ENCODE measurements at regions not wholly inside any gene's neighbourhood (a gene's known extent, or its start where the extent isn't known, plus 50 kb on each side); places are given as distances from the start of the nearest gene placed in this dataset.

- no peak overlapping the region for H3K27ac ChIP-seq (replicated peaks in 1 of 4)
- intact Hi-C loops (cut with DNase I), result no loop called here
- peaks cover 0 to 11% (median 0%) of the 10 kb centered on the region in 4 donors for H3K9me3 ChIP-seq
- no peak for DNase-seq (ENCODE audit: extremely low spot score)
- no peaks in the 10 kb centered on the region for H3K36me3 ChIP-seq
- TF ChIP-seq EP300 (IDR thresholded peaks at IDR 0.05) (no peak), POLR2A (IDR thresholded peaks at IDR 0.05; ENCODE audit: low read depth) (no peak), CTCF (IDR thresholded peaks at IDR 0.05) (no peak), POLR2AphosphoS5 (IDR thresholded peaks at IDR 0.05) (no peak)
- H3K4me1 ChIP-seq, result peaks cover 0 to 14% (median 7%) of the 10 kb centered on the region in 4 donors
- no peak overlapping the region for H3K4me3 ChIP-seq
- H3K27me3 ChIP-seq, result no peaks in the 10 kb centered on the region
- WGBS, result 85% methylated on average over 2 of the region's 2 CpGs
Measured at GRCh38 chr10:61301575-61301974, 151.6 kb downstream of the TMEM26 start.

GRCh38 chr10:61299841-61300240 lies 153.3 kb downstream of the TMEM26 start:
- intact Hi-C loops (cut with DNase I), result loop anchor here (10.0 kb wide), 1 partner anchor 435 kb away; no protein-coding TSS in a partner anchor
- Histone ChIP-seq H3K27ac (replicated peaks in 1 of 4) (no peak overlapping the region), H3K36me3 (no peaks in the 10 kb centered on the region), H3K4me1 (peaks cover 0 to 18% (median 11%) of the 10 kb centered on the region in 4 donors), H3K9me3 (peaks cover 0 to 11% (median 0%) of the 10 kb centered on the region in 4 donors), H3K27me3 (no peaks in the 10 kb centered on the region), H3K4me3 (no peak overlapping the region)
- WGBS, result 78% methylated on average over 3 of the region's 3 CpGs
- TF ChIP-seq EP300 (IDR thresholded peaks at IDR 0.05), result no peak
- no peak for TF ChIP-seq CTCF (IDR thresholded peaks at IDR 0.05)
- no peak for TF ChIP-seq POLR2A (IDR thresholded peaks at IDR 0.05; ENCODE audit: low read depth)
- no peak for TF ChIP-seq POLR2AphosphoS5 (IDR thresholded peaks at IDR 0.05)
- no peak for DNase-seq (ENCODE audit: extremely low spot score)

- peaks cover 0 to 11% (median 0%) of the 10 kb centered on the region in 4 donors for H3K9me3 ChIP-seq
- intact Hi-C loops (cut with DNase I), result loop anchor here (10.0 kb wide), 1 partner anchor 436 kb away; no protein-coding TSS in a partner anchor
- DNase-seq (ENCODE audit: extremely low spot score), result no peak
- TF ChIP-seq EP300 (IDR thresholded peaks at IDR 0.05) (no peak), CTCF (IDR thresholded peaks at IDR 0.05) (no peak), POLR2A (IDR thresholded peaks at IDR 0.05; ENCODE audit: low read depth) (no peak), POLR2AphosphoS5 (IDR thresholded peaks at IDR 0.05) (no peak)
- no peak overlapping the region for H3K27ac ChIP-seq (replicated peaks in 1 of 4)
- 98% methylated on average over 2 of the region's 2 CpGs for WGBS
- H3K4me1 ChIP-seq, result peaks cover 0 to 25% (median 17%) of the 10 kb centered on the region in 4 donors
- no peaks in the 10 kb centered on the region for H3K36me3 ChIP-seq
- no peak overlapping the region for H3K4me3 ChIP-seq
- H3K27me3 ChIP-seq, result no peaks in the 10 kb centered on the region
Measured at GRCh38 chr10:61299156-61299555, 154.0 kb downstream of the TMEM26 start.

GRCh38 chr10:61298194-61298593 lies 155.0 kb downstream of the TMEM26 start:
- TF ChIP-seq CTCF (IDR thresholded peaks at IDR 0.05) (no peak), POLR2A (IDR thresholded peaks at IDR 0.05; ENCODE audit: low read depth) (no peak), EP300 (IDR thresholded peaks at IDR 0.05) (no peak), POLR2AphosphoS5 (IDR thresholded peaks at IDR 0.05) (no peak)
- intact Hi-C loops (cut with DNase I), result loop anchor here (10.0 kb wide), 1 partner anchor 437 kb away; no protein-coding TSS in a partner anchor

GRCh38 chr10:61296161-61296560 lies 157.0 kb downstream of the TMEM26 start:
- Histone ChIP-seq H3K4me1 (peaks cover 0 to 28% (median 21%) of the 10 kb centered on the region in 4 donors), H3K9me3 (peaks cover 0 to 11% (median 0%) of the 10 kb centered on the region in 4 donors), H3K27ac (replicated peaks in 1 of 4) (no peak overlapping the region), H3K36me3 (no peaks in the 10 kb centered on the region), H3K4me3 (no peak overlapping the region), H3K27me3 (no peaks in the 10 kb centered on the region)
- no peak for DNase-seq (ENCODE audit: extremely low spot score)
- no peak for TF ChIP-seq POLR2AphosphoS5 (IDR thresholded peaks at IDR 0.05)
- no peak for TF ChIP-seq POLR2A (IDR thresholded peaks at IDR 0.05; ENCODE audit: low read depth)
- TF ChIP-seq EP300 (IDR thresholded peaks at IDR 0.05), result no peak
- TF ChIP-seq CTCF (IDR thresholded peaks at IDR 0.05), result no peak
- intact Hi-C loops (cut with DNase I), result loop anchor here (10.0 kb wide), 1 partner anchor 439 kb away; no protein-coding TSS in a partner anchor

More at GRCh38 chr10:61298194-61298593, 155.0 kb downstream of the TMEM26 start:
- no peak for DNase-seq (ENCODE audit: extremely low spot score)
- Histone ChIP-seq H3K4me3 (no peak overlapping the region), H3K27ac (replicated peaks in 1 of 4) (no peak overlapping the region), H3K27me3 (no peaks in the 10 kb centered on the region), H3K4me1 (peaks cover 0 to 32% (median 23%) of the 10 kb centered on the region in 4 donors), H3K9me3 (peaks cover 0 to 11% (median 0%) of the 10 kb centered on the region in 4 donors), H3K36me3 (no peaks in the 10 kb centered on the region)
- 88% methylated on average over 3 of the region's 3 CpGs for WGBS
